NCI-H82 treated with DMSO at 0.1 percent for 48 hours (cell line): ENCODE measurements at regions not wholly inside any gene's neighbourhood (a gene's known extent, or its start where the extent isn't known, plus 50 kb on each side); places are given as distances from the start of the nearest gene placed in this dataset.

Source experiments
- DNase-seq: peaks from one replicate; lab custom pipeline; 2025; ENCODE audit not compliant: unreplicated experiment; lab: John Stamatoyannopoulos, UW

- DNase-seq = no peak
These were observed 130.2 kb upstream of the TPRG1 start for GRCh38 chr3:189041482-189042090.

DNA sequence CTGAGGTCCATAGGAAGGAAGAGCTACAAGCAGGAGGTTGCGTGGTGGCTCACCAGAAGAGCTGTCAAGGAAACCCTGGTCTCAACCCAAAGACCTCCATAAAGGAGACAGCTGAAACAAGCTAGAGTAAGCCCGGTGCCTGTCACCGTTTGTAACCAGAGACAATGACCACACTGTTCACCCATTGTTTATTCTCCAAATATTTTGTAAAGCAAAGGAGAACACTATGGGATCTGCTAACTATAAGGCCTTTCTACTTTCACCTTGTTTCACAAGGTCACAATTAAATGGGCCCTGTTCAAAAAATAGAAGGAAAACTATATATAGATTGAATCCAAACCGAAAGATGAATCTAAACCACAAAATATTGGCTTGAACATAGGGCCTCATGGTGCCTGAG lies 128.9 kb upstream of the TPRG1 start:
- DNase-seq = no peak

DNA sequence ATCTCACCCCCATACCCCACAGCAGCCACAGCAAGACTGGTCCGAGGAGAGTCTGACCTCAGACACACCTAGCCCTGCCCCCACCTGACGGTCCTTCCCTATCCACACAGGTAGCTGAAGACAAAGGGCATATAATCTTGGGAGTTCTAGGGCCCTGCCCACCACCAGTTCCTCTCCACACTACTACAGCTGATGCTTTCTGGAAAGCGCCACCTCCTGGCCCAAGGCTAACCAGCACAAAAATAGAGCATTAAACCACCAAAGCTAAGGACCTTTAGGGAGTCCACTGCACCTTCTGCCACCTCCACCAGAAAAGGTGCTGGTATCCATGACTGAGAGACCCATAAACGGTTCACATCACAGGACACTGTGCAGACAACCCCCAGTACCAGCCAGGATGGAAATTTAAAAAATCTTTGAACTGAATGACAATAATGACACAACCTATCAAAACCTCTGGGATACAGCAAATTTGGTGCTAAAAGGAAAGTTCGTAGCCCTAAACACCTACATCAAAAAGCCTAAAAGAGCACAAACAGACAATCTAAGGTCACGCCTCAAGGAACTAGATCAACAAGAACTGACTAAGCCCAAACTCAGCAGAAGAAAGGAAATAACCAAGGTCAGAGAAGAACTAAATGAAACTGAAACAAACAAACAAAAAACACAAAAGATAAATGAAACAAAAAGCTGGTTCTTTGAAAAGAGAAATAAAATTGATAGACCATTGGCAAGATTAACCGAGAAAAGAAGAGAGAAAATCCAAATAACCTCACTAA lies 122.1 kb upstream of the TPRG1 start:
- DNase-seq = no peak

DNA sequence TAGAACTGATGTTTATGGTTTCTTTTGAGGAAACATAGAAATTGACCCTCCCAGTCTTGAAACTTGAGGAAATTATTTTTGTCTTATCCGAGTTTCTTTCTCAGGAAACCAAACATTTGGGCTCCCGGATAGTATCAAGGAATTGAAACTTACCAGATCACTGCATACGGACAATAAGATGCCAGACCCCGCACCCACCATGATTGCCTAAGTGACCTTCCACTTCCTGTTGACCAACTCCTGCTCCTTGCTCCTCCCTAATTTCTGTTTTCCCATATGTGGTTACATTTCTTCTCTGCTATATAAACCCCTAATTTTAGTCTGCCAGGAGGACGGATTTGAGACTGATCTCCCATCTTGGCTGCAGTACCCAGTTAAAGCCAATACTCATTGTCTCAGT lies 118.4 kb upstream of the TPRG1 start:
- no peak for DNase-seq

DNA sequence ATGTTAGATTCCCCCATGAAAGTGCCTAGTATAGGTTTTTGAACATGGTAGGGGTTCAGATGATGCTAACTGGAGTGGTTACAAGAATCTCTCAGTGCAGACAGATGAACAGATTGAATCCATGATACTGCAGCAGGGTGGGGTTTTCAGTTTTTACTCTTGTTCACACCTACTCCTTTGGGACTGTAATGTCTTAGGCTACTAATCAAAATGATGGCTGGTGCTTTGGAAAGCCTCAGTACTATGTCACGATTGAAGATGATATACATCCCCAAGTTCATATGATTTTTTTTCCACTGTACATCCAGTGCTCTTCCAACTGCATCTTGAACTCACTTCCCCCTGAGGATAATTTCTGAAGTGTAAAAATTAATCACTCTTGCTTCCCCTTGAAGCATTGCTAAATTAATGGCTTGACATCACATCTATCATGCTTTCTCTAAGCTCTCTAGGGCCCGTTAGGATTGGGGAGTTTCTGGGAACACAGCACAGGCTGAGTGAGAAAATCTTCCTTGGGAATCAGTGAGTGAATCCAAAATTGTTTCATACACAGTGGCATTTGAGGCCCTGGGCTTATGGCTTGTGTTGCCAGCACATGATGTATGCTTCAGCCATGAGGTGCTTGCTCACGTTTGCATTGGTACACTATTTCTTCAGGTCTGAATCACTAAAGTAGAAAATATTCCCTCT lies 115.0 kb upstream of the TPRG1 start:
- DNase-seq = no peak

GRCh38 chr3:189057369-189057768 lies 114.4 kb upstream of the TPRG1 start:
- no peak for DNase-seq

DNA sequence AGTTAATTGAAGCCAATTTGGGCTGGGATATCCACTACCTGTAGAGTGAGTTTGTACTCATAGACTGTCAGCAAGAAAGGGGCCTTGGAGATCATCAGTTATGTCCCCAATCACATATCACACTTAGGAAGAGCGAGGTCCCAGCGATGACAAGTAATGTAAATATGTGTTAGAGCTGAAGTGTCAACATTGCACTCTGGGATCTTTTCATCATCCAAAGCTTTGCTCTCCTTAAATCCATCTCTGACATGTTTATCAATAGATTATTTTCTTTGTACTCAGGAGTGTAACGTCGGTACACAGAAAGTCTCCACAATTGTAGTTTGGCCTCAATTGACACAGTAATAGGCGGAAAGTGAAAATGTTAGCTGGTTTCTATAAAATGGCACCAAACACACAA lies 113.7 kb upstream of the TPRG1 start:
- no peak for DNase-seq

DNA sequence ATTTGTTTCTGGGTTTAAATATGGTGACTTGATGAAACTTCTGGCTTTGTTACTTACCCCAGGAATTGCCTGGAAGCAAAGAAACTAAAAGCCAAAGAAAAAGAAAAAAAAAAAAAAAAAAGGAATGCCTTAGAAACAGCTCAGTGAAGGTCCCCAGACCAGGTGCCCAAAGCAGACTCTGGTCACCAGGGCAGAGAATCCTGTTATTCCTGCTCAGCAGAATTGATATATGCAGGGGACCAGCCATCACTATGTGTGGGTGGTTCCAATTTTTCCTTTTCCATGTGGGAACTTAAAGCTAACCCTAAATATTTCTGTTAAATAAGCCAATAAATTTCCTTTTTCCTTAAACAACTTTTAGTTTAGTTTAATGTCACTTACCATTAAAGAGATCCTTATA lies 100.8 kb upstream of the TPRG1 start:
- DNase-seq = no peak

DNA sequence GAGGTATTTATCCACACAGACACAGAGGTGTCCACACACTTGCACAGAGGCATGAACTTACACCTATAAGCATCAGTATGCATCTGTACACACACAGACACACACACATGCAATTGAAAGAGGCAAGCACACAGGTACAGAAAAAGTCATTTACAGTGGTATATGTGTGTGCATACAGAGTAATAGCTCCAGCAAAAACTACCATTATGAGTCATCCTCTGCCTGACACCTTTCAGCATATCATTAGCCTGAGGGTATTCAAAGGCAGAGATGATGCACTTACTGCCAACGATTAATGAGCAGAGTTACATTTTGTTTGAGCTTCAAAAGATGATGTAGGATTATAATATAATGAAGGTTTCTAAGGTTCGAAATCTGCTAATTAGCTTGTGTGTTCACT lies 100.3 kb upstream of the TPRG1 start:
- DNase-seq = no peak

DNA sequence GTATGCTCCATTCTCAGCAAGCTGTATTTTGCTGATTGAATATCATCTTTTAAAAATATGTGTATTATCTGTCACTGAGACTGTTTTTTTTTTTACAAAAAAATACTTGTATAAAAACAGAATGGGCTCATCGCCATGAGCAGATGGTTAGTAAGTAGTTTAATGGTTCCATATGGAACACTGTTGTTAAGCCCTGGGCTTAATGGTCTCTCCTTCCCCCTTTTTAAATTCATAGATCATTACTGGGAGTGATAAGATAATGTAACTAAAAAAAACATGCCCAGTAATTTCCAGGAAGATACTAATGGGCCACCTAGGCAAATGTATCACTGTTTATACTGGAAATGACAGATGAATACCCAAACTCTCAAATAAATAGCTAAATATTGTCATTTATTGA lies 95.3 kb upstream of the TPRG1 start:
- peak; percentile 57 for DNase-seq

DNA sequence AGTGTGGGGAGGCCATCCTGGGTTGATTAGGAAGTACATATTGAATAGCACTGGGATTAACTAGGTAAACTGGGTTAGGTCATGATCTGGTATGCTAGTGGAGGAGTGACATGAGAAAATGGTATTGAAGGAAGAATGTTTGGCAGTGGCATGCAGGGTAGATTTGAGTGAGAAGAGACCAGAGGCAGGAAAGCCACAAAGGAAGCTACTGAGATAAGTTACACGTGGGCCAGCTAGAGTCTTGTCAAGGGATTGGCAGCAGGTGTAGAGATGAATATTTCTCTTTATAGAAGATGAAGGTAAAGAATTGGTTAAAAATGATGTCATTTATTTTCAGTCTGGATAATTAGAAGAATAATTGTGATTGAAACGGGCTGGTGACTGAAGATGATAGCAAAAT lies 91.0 kb upstream of the TPRG1 start:
- DNase-seq = no peak

DNA sequence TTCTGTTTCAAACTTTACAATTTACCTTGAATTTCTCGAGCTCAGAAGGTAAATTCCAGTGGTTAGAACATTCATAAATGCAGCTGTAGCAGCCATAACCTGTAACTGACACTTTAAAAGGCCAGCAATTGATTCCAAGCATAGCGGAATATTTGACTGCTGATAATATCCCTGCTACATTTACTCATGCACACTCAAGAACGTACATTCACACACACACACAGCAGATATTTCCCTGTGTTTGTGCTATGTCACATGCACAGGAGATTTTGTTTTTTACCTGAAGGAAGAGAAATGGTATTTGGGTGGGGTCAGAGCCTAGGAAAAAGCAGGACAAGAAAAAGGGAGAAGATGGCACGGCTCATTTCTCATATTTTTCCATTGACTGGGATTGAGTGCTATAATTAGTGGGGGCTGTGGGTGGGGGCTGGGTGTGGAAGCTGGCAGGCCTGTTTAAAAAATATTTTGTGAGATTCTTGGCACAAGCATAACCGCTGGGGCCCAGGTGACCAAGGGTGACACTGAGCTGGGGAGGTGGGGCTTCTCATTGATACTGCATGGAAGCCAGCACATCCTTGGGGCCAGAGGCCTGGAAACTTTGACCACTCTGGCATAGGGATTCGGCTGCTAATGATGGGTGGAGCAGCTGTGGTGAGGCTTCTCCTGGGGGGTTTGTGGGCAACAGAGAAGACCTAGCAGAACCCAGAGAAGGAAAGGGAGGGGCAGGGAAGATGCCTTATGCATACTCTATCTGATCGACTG lies 88.9 kb upstream of the TPRG1 start:
- DNase-seq = no peak

DNA sequence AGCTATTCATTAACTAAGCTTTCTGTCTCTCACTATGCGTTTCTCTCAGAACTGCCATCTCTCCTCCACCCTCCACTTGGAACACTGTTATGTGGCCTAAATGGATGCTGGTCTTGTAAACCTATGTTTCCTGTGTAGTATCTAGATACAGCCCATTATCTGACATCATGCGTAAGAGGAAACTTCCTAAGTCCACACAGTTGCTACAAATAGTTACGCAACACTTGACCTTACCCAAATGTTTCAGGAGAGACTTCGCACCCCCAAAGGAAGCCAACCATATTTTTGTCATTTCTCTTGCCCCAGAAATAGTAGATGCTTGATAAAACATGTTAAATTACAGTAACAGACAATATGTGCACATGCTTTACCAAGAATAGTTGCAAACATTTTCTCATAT lies 87.2 kb upstream of the TPRG1 start:
- no peak for DNase-seq

DNA sequence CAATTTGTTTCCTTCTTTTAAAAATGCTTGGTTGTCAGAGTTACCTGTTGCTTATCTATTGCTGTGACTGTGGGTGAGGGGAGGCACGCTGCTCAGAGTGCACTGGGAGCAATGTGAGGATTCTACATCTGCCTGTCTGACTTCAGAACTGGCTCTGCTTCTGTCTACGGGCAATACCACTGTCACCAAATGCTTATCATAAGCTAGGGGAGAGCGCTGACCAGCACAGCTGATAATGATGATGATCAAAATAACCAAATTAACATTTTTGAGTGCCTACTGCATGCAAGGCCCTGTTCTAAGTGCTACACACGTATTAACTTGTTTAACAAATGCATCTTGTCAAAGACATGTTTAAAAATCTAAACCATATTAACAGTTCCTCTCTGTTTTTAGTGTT lies 79.2 kb upstream of the TPRG1 start:
- DNase-seq = no peak

- DNase-seq = no peak
These were observed 77.2 kb upstream of the TPRG1 start for GRCh38 chr3:189094539-189094938.

GRCh38 chr3:189096092-189096491 lies 75.7 kb upstream of the TPRG1 start:
- no peak for DNase-seq

DNA sequence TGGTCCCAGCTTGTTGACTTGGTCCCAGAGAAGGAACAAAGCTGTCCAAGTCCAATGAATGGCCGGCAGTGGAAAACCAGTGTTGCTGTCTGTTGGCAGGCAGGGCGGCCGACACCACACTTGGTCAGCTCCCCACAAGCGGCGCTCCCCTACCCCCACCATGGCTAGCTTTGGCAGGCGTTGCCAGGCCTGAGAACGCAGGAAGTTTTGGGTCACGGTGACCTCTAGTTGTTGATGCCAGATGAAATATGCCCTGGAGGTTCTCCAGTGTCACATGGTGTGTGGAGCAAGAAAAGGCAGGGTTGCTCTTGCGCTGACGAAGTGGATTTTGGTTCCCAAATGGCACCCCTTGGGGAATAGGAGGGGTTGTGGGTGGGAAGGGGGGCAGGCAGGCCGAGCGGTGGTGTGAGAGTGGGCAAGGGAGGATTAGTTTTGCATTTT lies 72.7 kb upstream of the TPRG1 start:
- DNase-seq = no peak

DNA sequence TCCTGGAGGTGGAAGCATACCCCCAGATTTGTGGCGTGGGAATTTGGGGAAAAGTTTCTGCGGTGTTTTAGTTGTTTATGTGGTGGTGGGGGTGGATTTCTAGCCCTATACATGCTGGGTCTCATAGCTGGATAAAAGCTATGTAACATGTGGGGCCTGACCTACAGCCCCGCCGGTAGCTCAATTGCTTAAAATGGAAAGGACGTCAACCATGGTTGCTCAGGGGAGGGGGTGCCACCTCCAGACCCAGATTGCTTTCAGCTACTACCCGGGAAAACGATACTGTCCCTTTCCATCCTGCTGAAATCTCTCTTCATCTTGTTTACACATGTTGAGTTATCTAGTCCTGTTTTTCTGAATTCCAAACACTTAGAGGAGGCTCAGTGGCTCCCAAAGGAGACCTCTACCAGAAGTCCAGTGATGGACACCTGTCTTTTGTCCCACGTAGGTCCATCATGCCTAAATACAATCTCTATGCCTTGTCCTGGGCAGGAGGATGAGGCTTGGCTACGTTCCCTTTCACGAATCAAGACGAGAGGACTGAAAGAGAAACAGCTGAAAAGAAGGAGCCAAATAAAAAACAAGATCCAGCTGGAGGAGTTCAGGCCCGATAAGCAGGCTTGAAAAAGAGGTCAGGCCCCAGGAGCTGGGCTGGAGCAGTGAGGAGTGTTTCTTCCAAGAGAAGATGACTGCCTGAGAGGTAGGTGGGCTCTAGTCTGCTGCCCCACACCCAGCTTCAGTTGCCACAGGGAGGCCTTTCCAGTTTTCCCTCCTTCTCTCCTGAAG lies 72.1 kb upstream of the TPRG1 start:
- no peak for DNase-seq

DNA sequence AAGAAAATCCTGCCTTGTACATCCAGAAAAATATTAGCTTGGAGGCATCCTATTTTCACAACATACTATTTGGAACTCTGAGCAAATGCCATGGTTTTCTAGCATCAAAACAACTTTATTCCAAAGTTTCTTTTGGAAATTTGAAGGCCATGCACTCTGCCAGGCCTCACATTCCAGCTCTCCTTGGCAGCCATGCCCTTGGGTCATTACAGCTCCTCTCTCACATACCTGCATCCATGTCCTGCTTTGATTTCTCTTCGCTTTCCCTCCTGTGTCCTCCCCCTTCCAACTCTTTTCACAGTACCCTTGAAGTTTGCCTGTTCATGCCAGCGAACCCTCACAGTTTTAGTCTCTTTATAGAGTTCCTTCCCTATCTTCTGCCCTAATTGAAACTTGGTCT lies 70.9 kb upstream of the TPRG1 start:
- no peak for DNase-seq

GRCh38 chr3:189101594-189101993 lies 70.2 kb upstream of the TPRG1 start:
- no peak for DNase-seq

DNA sequence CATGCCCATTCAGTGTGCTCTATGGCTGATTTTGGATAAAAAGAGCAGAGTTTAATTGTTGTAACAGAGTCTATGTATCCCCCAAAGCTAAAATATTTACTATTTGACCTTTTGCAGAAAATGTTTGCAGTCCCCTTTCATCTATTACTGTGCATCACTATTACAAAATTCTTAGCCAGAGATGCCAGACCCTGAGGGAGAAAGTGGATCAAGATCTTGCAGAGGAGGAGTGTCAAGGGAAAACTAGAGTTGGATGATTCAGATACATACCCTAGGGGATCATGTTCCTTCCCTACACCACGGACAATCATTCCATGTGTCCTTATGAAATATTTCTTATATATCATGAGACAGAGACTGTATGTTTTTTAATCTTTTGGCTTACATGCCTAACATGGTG lies 68.6 kb upstream of the TPRG1 start:
- DNase-seq = no peak
